HG03097 (cell line): ENCODE measurements at regions not wholly inside any gene's neighbourhood (a gene's known extent, or its start where the extent isn't known, plus 50 kb on each side); places are given as distances from the start of the nearest gene placed in this dataset.
"Not testable (repeated sequence)": the region's sequence is repeated elsewhere in the genome, so short reads cannot be mapped to it uniquely, and the experiment has no call there.

Experiments
- ATAC-seq: cut with Tn5 transposase; IDR thresholded peaks from one replicate; pipeline ENCODE4 v1.9.1; 2021; ENCODE audit not compliant: unreplicated experiment, low FRiP score

DNA sequence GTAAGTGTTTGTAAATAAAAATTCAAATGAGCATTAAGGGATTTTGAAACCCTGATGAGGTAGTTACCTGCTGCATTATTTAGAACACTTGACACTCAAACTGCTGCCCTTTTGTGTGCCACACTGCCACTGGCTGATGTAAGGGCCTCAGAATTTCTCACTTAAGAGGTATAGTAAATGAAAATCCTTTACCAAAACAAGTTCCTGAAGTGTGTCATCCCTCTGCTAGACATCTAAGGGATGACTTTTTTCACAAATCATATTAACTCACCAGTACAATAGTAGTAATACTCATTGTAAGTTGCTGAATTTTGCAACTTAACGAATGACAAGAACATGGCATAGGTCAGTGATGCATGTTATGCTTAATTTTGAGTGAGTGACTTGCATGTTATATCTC lies 274.9 kb upstream of the UBE2E3 start:
- no peak for ATAC-seq

DNA sequence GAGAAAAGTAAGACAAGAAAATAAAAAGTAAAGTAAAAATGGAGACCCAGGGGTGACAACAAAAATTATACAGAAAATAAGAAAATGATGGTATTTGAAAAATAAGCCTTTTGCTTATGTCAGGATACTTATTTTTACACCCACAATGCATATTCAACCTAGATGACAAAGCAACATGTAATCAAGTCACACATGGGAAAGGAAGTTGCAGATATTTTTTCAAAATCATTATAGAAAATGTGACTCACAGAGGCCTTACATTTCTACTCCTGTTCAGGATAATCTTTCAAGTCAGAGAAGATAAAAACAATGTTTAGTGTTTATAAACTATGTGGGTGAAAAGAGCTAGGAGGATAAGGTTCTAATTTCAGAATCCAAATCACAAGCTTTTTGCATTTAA lies 275.3 kb upstream of the UBE2E3 start:
- no peak for ATAC-seq

DNA sequence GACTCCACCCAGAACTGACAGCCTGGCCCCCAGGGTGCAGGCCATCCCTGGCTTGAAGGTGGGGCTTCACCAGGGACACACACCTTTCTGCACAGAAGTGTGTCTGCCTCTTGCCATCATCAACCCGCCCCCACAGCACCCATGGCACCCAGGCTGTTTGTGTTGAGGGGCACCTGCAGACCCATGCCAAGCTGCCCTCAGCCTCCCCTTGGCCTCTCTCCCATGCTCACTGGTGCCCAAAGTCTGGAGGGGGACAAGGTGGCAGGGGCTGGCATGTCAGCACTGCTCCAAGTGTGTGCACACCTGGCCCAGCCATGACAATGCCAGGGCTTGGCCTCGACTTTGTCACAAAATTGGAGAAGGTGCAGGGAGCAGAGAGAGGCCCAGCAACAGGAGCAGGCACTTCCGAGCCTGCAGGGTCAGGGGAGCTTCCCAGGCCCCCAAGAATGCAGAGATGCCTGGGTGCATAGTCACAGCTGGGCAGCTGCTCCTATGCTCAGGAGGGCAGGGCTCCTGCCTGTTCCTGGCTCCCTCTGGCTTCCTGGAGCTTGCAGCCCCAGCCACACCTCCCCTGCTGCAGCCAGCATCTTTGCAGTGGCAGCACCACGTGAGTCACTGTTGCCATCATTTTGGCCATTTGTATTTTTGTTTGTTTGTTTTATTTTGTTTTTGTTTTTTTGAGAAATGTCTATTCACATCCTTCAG lies 280.6 kb upstream of the UBE2E3 start:
- ATAC-seq: no peak

DNA sequence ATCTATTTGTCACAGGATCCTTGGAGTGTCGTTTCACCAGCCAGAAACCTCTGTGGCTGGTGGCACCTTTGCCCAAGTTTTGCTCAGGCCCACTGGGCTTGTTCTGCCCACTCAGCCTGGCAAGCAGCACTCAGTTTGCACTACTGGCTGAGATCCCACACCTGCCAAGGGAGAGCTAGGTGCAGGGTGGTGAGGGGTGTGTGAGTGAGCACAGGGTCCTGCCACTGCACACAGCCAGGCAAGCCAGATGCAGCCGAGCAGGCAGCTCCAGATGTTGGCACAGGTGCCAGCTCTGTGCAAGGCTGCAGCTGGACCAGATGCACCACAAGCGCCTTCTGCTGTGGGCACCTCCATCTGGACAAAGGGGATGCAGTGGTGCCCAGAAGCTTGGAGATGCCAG lies 281.7 kb upstream of the UBE2E3 start:
- no peak for ATAC-seq

DNA sequence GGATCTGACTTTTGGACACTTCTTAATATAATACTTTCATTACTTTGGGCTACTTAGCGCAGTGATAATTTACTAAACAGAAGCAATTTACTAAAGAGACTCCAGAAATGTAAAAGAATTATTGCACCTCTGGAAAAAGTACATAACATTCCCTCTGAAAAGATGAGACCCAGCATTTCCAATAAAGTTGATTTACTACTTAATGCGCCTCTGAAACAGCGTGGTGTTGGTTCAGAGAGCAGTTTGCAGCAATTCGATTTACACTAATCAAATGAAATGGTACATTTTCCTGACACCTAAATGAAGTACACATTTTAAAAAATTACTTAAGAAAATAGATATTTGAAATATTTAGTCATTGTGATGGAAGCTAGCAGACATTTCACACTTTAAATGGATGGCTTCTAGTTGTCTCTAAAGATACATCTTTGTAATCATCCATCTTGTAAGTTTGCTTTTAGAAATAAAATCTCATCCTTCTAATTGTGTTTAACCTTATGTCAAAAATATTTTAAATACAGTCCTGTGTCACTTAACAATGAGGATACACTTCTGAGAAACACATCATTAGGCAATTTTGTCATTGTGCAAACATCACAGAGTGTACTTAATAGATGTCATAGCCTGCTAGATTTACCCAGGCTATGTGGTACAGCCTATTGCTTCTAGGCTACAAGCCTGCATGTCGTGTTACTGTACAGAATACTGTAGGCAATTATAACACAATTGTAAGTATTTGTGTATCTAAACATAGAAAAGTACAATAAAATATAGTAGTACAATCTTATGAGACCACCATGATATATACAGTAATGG lies 284.6 kb upstream of the UBE2E3 start:
- ATAC-seq: no peak

DNA sequence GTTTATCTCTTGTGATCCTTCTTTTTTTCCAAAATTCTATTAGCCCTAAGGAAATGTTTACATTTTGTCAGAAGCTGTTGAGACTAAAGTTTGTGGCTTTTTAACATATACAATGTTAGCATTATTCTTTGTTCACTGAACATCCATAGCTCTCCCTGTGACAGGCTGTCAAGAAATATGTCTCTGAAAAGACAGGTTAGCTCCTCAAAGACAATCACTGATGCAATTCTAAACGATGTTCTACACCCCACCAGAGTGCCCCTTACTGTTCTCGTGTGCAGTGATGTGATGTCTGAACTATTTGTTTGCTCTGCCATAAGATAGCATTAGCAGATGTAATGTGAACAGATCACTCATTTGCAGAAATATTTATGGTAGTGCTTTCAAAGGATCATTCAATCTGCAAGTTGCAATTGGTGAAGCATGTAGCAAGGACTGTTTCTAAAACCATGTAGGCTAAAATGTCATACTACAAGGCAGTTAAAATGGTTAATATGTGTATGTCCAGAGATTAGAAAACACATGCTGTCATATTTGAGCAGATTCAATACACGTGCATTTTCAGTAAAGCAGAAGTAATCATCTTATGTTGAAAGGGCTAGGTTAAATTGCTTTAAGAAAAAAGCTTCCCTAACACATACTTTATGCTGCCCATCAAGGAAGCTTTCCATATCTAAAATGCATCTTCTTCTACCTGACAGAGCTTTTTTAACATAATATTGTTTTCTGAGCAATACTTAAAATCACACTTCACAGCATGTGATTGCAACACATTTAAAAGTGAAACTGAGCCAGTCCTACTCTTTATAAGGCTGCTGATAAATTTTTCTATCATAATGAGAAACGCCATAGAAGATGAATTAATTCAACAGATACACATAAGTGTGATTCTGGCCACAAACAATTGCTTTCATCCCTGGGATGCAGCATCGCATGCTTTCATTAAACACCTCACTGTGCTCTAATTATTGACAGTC lies 285.7 kb upstream of the UBE2E3 start:
- no peak for ATAC-seq

DNA sequence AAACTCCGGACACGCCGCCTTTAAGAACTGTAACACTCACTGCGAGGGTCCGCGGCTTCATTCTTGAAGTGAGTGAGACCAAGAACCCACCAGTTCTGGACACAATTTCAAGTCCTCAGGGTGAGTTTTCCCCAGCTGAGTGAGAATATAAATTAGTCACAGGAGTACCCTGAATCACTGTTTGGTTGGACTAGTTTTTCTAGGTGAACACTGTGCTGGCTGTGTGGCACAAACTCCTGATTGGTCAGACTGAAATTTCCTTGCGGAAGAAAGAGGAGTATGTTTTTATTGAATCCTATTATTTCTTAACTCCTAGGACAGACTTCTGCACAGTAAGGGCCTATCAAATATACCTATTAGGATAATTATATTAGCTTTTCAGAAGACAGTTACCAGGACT lies 288.1 kb upstream of the UBE2E3 start:
- ATAC-seq: no peak

DNA sequence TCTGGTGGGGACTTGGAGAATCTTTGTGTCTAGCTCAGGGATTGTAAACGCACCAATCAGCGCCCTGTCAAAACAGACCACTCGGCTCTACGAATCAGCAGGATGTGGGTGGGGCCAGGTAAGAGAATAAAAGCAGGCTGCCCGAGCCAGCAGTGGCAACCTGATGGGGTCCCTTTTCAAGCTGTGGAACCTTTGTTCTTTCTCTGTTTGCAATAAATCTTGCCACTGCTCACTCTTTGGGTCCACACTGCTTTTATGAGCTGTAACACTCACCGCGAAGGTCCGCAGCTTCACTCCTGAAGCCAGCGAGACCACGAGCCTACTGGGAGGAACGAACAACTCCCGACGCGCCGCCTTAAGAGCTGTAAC lies 288.6 kb upstream of the UBE2E3 start:
- not testable (repeated sequence) for ATAC-seq

DNA sequence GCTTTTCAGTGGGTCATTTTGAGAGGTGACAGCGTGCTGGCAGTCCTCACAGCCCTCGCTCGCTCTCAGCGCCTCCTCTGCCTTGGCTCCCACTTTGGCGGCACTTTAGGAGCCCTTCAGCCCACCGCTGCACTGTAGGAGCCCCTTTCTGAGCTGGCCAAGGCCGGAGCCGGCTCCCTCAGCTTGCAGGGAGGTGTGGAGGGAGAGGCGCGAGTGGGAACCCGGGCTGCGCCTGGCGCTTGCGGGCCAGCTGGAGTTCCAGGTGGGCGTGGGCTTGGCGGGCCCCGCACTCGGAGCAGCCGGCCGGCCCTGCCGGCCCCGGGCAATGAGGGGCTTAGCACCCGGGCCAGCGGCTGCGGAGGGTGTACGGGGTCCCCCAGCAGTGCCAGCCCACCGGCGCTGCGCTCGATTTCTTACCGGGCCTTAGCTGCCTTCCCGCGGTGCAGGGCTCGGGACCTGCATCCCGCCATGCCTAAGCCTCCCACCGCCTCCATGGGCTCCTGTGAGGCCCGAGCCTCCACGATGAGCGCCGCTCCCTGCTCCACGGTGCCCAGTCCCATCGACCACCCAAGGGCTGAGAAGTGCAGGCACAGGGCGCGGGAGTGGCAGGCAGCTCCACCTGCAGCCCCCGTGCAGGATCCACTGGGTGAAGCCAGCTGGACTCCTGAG lies 289.1 kb upstream of the UBE2E3 start:
- not testable (repeated sequence) for ATAC-seq

DNA sequence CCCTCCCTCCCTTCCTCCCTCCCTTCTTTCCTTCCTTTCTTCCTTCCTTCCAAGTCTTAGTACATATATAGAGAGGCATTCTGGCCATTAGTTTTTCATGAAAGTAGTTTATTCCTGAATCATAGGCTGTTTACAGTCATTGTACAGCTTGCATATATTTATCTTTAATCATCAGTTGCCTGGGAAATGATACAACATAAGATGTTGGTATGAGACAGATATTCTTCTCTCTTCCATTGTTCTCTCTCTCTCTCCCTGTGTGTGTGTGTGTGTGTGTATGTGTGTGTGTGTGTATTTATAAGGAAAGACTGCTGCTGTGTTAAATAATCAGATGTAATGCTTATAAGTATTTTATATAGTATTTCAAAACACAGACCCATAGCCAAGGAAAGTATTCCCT lies 289.8 kb upstream of the UBE2E3 start:
- ATAC-seq: no peak

DNA sequence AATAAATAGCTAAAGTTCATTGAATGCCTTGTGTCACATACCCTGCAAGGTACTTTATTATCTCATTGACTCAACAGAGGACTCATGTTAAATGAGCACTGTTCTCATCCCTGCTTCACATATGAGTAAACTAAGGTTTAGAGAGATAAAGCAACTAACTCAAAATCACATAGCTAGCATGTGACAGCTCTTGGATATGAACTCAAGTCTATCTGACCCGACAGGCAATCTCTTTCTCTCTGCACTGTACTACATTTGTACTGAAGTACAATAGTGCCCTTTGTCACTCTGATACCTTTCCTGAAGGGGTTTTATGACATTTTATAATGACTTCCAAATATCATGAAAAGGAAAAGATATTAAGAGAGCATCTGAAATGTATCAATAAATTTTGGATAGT lies 297.5 kb upstream of the UBE2E3 start:
- no peak for ATAC-seq

DNA sequence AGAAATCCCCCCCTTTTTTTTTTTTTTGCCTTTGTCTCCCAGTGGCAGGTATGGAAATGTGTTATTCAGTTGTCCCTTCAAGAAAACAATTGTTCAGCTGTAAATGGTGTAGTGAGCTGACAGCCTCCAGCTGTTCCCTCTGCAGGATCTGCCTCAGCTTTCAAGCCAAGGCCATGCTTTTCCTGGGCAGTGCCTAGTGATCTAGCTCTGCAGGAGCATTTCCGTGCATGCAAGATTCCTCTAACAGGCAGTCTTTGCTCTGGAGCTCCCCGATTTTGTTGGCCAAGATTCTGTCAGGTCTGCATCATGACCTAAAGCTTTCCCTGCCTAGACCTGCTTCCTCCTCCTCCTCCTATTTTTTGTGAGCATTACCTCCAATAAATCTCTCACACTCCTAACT lies 300.7 kb upstream of the UBE2E3 start:
- ATAC-seq: no peak

DNA sequence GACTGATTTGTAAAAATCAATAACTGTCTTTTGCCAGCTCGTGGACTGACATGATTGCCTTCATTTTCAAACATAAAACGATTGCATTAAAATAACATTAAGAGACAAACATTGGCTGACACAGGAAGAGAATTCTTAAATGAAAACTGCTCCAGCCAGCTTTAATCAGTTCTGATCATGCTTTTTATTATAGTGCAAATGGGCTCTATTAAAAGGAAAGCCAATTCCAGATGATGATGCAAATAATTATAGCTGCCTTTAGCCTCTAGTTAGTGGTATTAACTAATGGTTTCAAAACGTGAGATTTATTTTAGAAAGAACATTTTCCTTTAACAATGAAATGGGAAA lies 301.8 kb upstream of the UBE2E3 start:
- no peak for ATAC-seq

DNA sequence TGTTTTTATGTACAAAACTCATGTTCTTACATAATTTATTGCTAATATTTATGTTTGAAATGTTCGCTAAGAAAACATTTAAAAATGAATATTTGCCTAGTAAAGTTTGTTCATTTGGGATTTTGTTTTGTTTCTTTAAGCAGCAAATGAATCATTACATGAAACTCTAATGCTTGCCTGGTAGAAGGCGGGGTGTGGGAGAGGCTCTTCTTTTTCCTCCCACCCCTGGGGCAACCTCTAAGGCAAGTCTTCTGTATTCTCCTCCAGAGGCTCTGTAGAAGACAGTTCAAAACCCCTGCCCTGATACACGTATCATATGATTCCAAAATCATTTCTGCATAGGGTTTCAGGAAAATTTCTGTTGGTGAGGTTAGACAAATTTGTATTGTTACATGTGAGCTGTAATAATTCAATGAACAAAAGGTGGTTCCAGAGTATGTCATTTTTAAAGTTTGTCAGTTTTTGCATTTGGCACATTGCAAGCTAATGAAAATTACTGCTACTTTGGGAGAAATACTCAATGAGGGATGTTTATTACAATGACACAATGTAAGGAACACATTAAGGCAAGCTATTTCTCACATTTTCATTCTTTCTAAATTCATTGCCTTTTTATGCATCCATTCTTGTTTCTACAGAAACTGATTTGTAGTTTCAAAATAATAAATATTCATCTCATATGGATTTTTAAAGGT lies 302.3 kb upstream of the UBE2E3 start:
- ATAC-seq: no peak

DNA sequence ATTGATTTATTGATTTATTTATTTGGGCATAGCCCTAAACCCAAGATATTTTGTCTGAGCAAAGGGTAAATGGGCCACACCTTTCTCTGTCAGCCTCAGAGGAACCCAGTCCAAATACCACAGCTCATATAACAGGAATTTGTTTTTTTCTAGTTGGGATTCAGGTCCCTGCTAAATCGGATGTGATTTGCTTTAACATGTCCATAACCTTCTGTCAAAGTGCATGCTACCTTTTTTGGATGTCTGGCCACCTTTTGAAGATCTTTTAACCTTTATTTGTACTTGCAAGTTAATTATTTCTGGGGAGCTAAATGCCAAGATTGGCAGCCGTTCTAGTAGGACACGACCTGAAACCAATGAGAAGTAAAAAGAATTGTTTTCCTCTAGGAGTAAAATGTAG lies 303.2 kb upstream of the UBE2E3 start:
- ATAC-seq: no peak

DNA sequence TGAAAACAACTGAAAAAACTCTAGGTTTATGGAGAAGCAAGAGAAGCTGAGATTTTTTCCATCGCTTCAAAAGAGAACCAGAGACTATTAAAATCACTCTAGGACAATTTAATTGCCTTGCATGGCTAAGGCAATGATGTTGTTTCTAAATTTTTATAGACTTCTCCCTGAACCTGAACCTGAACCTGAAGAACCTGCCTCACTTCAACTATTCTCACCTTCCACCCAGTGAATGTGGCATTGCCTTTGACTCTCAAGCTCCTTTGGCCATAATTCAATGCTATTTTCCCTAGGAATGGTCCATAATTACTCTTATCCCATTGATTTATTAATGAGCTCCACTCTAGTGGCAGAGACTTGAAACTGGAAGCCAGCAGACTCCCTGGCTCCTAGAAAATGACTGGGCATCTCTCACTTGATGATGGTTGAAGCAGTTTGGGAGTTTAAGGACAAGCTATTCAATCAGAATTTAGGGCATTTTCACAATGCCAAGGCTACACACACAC lies 303.8 kb upstream of the UBE2E3 start:
- no peak for ATAC-seq

DNA sequence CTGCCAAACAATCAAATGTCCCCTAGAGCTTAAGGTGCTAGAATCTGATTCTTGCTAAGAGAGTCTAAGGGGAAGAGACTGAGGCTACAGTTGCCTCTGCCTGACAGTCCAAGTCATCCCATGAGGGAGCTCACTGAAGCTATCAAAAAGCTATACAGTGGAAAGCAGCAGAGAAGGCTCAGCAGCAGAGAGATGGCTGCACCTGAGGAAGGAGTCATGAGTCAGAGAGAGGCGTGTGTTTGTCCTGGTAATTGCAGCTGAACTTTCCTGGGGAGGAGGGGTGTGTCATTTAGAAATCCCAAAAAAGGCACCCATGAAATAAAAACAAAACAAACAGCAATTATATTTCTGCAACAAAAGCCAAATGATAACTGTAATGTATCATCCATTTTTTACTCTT lies 305.2 kb upstream of the UBE2E3 start:
- ATAC-seq: no peak

DNA sequence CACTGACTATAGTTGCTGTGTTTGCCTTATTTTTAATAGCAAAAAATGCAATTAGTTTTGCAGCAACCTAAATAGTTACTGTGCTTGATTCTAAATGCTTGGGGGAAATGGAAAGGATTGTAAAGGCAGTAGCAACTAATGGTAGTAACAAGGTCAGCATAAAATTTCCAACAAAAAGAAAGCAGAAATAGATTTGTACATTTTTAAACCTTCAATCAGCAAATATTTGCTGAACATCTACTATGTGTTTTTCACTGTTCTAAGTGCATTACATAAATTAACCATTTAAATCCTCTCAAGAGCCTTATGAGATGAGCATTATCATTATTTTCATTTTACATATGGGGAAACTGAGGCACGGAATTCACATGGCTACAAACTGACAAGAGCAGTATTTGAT lies 308.0 kb upstream of the UBE2E3 start:
- no peak for ATAC-seq

DNA sequence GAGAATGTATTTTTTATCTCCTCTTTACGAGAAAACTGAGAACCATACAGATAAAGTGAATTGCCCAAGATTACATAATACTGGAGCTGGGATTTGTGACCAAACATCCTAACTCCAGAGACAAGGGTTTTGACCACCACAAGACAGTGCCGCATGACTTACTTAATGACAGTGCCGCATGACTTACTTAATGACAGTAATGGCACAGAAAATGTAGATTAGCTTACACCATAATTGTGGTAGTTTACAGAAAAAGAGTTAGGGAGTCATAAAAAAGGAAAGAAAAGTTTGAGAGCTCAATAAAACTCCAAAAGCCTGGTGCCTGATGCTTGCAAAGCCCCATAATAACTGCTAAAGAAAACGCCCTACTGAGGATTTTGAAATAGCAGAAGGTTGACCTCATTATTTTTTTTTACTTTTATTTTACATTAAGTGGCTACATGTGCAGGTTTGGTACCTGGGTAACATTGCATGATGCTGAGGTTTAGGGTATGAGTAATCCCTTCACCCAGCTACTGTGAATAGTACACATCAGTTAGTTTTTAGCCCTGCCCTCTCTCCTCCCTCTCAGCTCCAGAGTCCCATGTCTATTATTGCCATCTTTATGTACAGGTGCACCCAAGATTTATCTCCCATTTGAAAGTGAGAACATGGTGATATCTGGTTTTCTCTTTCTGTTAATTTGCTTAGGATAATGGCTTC lies 310.0 kb upstream of the UBE2E3 start:
- no peak for ATAC-seq
